ENCODE measurements at regions not wholly inside any gene's neighbourhood (a gene's known extent, or its start where the extent isn't known, plus 50 kb on each side); places are given as distances from the start of the nearest gene placed in this dataset.

DNA sequence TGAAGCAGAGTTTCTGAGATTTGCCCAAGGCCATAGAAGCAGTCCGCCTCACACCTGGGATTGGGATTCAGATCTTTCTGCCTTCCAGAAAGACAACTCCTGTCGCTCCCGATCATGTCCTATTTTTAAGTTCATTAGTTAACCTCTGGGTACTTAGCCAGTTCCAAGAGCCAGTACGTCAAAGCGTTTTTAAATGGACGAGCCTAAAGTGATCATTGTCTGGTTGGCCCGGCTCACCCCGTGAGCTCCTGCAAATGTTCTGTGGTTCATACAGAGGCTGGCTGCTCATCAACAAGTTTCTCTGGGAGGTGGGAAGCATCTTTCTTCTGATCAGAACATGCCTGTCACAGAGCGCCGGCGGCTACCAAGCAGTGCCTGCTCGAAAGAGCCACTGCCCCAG lies 554.5 kb upstream of the WWC1 start:
- peaks cover 0 to 4% of the 10 kb centered on the region in 2 donors for H3K9me3 ChIP-seq (replicated peaks in 1 of 2; ENCODE audit: control insufficient read depth in 1 of 2, insufficient read depth in 1 of 2, low read length in 2 of 2)
- Mint-ChIP-seq H3K4me3 (no peak overlapping the region), H3K36me3 (no peaks in the 10 kb centered on the region), H3K27me3 (ENCODE audit: low read depth in 3 of 3) (peaks cover 0 to 4% (median 2%) of the 10 kb centered on the region in 3 donors), H3K4me1 (no peaks in the 10 kb centered on the region), H3K9me3 (peaks cover 0 to 10% (median 3%) of the 10 kb centered on the region in 7 donors), H3K27ac (no peak overlapping the region)
- H3K4me1 ChIP-seq (ENCODE audit: control insufficient read depth in 1 of 2, insufficient read depth in 2 of 2, low read length in 2 of 2): no peaks in the 10 kb centered on the region
- no peak overlapping the region for H3K27ac ChIP-seq (ENCODE audit: low read depth in 1 of 2, low read length in 2 of 2)
- H3K4me2 ChIP-seq (replicated peaks; ENCODE audit: extremely low read depth, low read length, poor library complexity, severe bottlenecking): no peak overlapping the region
- H4K20me1 ChIP-seq (ENCODE audit: insufficient read depth, low read length): no peaks in the 10 kb centered on the region
- WGBS (ENCODE audit: insufficient coverage): 92% methylated on average over 12 of the region's 12 CpGs
- TF ChIP-seq CTCF (IDR thresholded peaks at IDR 0.05): no peak
- no peak for DNase-seq
- no peaks in the 10 kb centered on the region for H3K79me2 ChIP-seq (ENCODE audit: insufficient read depth, low read length)
- H3K4me3 ChIP-seq (replicated peaks in 1 of 3; ENCODE audit: low read depth in 2 of 3, low read length in 3 of 3): no peak overlapping the region
- intact Hi-C loops (cut with micrococcal nuclease): no loop called here
- H2AFZ ChIP-seq (ENCODE audit: insufficient read depth, low read depth, low read length, poor library complexity, severe bottlenecking): no peak overlapping the region
- no peaks in the 10 kb centered on the region for H3K36me3 ChIP-seq (replicated peaks in 1 of 2; ENCODE audit: control insufficient read depth in 1 of 2, insufficient read depth in 2 of 2, low read length in 2 of 2)
- no peak overlapping the region for H3K9ac ChIP-seq (ENCODE audit: insufficient read depth, low read length, poor library complexity, severe bottlenecking)
- H3K27me3 ChIP-seq (ENCODE audit: control insufficient read depth in 2 of 2, insufficient read depth in 2 of 2, low read length in 2 of 2): no peaks in the 10 kb centered on the region

DNA sequence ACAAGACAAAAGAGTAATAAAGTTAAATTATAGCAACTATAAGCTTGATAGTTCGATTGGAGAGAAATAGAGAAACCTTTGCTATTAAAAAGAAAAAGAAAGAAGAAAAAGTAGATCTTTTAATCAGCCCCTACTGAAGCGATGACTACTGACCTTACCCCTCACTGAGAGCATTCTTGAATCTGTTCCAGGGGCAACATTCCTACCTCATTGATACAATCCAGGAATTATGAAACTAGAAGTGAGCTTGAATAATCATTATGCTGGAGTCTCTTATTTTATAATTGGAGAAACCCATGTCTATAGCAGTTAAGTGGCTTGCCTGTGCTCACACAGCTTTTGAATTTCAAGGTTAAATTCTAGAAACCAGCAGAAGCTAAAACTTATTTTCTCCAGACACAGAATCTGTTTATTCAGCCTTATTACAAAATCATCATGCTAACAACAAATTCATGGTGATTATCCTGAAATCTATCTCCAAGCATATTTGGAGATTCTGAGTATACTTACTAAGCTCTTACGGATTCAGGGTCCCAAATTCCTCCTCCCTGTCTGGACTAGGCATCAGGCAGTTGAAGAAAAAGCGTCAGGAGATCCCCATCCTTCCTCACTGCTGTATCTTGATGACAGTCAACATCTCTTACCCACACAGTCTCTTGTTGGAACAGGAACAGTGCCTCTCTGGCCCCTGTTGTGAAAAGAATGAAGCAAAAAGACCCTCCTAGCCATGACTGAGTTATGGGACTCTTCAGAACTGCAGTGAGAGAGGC lies 547.6 kb upstream of the WWC1 start:
- H3K9me3 ChIP-seq (replicated peaks in 1 of 2; ENCODE audit: control insufficient read depth in 1 of 2, insufficient read depth in 1 of 2, low read length in 2 of 2): no peaks in the 10 kb centered on the region
- intact Hi-C loops (cut with micrococcal nuclease): no loop called here
- no peaks in the 10 kb centered on the region for H4K20me1 ChIP-seq (ENCODE audit: insufficient read depth, low read length)
- DNase-seq: no peak
- peaks cover 0 to 4% (median 3%) of the 10 kb centered on the region in 3 donors for H3K27me3 Mint-ChIP-seq (ENCODE audit: low read depth in 3 of 3)
- no peaks in the 10 kb centered on the region for H3K36me3 ChIP-seq (replicated peaks in 1 of 2; ENCODE audit: control insufficient read depth in 1 of 2, insufficient read depth in 2 of 2, low read length in 2 of 2)
- no peaks in the 10 kb centered on the region for H3K36me3 Mint-ChIP-seq
- H3K9ac ChIP-seq (ENCODE audit: insufficient read depth, low read length, poor library complexity, severe bottlenecking): no peak overlapping the region
- H3K4me1 Mint-ChIP-seq: no peaks in the 10 kb centered on the region
- no peak overlapping the region for H3K4me3 Mint-ChIP-seq
- no peaks in the 10 kb centered on the region for H3K27me3 ChIP-seq (ENCODE audit: control insufficient read depth in 2 of 2, insufficient read depth in 2 of 2, low read length in 2 of 2)
- H3K4me2 ChIP-seq (replicated peaks; ENCODE audit: extremely low read depth, low read length, poor library complexity, severe bottlenecking): no peak overlapping the region
- H3K4me1 ChIP-seq (ENCODE audit: control insufficient read depth in 1 of 2, insufficient read depth in 2 of 2, low read length in 2 of 2): no peaks in the 10 kb centered on the region
- TF ChIP-seq CTCF (IDR thresholded peaks at IDR 0.05): no peak
- H3K27ac ChIP-seq (ENCODE audit: low read depth in 1 of 2, low read length in 2 of 2): no peak overlapping the region
- H3K9me3 Mint-ChIP-seq: peaks cover 0 to 7% (median 2%) of the 10 kb centered on the region in 7 donors
- H3K27ac Mint-ChIP-seq: no peak overlapping the region
- 92% methylated on average over 2 of the region's 4 CpGs for WGBS (ENCODE audit: insufficient coverage)
- no peak overlapping the region for H3K4me3 ChIP-seq (replicated peaks in 1 of 3; ENCODE audit: low read depth in 2 of 3, low read length in 3 of 3)
- H2AFZ ChIP-seq (ENCODE audit: insufficient read depth, low read depth, low read length, poor library complexity, severe bottlenecking): no peak overlapping the region
- H3K79me2 ChIP-seq (ENCODE audit: insufficient read depth, low read length): no peaks in the 10 kb centered on the region

Measured in CD14-positive monocyte (primary cell).